GM18870 (cell line): ENCODE measurements at regions not wholly inside any gene's neighbourhood (a gene's known extent, or its start where the extent isn't known, plus 50 kb on each side); places are given as distances from the start of the nearest gene placed in this dataset.
"Not testable (repeated sequence)": the region's sequence is repeated elsewhere in the genome, so short reads cannot be mapped to it uniquely, and the experiment has no call there.

ENCODE experiments used
- ATAC-seq: cut with Tn5 transposase; IDR thresholded peaks from one replicate; pipeline ENCODE4 v1.9.1; 2021; ENCODE audit warnings: moderate library complexity; ENCODE audit not compliant: unreplicated experiment

GRCh38 chr1:238672806-238673205 is 713.6 kb upstream of the CHRM3 start:
- no peak for ATAC-seq

GRCh38 chr1:238672262-238672661 is 714.1 kb upstream of the CHRM3 start:
- no peak for ATAC-seq

GRCh38 chr1:238664139-238664538 is 722.2 kb upstream of the CHRM3 start:
- ATAC-seq = no peak

GRCh38 chr1:238660849-238661248 is 725.5 kb upstream of the CHRM3 start:
- no peak for ATAC-seq

- ATAC-seq = no peak
Observed at GRCh38 chr1:238658763-238659162, 727.6 kb upstream of the CHRM3 start.

- ATAC-seq = no peak
Observed at GRCh38 chr1:238653693-238654321, 732.6 kb upstream of the CHRM3 start.

GRCh38 chr1:238652346-238652968 is 733.9 kb upstream of the CHRM3 start:
- no peak for ATAC-seq

- ATAC-seq = no peak
Observed at GRCh38 chr1:238649200-238649599, 737.2 kb upstream of the CHRM3 start.

GRCh38 chr1:238648751-238649150 is 737.6 kb upstream of the CHRM3 start:
- ATAC-seq = no peak

GRCh38 chr1:238648296-238648695 is 738.1 kb upstream of the CHRM3 start:
- no peak for ATAC-seq

GRCh38 chr1:238647877-238648276 is 738.5 kb upstream of the CHRM3 start:
- ATAC-seq = no peak

- ATAC-seq = no peak
Observed at GRCh38 chr1:238642231-238642630, 744.1 kb upstream of the CHRM3 start.

- no peak for ATAC-seq
Observed at GRCh38 chr1:238639861-238640260, 746.5 kb upstream of the CHRM3 start.

- no peak for ATAC-seq
Observed at GRCh38 chr1:238628110-238628509, 737.4 kb upstream of the ZP4 start.

- no peak for ATAC-seq
Observed at GRCh38 chr1:238624776-238625175, 734.1 kb upstream of the ZP4 start.

GRCh38 chr1:238621405-238621804 is 730.7 kb upstream of the ZP4 start:
- ATAC-seq = no peak

GRCh38 chr1:238619652-238620051 is 728.9 kb upstream of the ZP4 start:
- ATAC-seq = no peak

GRCh38 chr1:238611406-238611805 is 720.7 kb upstream of the ZP4 start:
- ATAC-seq = no peak

- ATAC-seq = no peak
Observed at GRCh38 chr1:238608144-238608543, 717.4 kb upstream of the ZP4 start.

- ATAC-seq = no peak
Observed at GRCh38 chr1:238606896-238607295, 716.2 kb upstream of the ZP4 start.

- ATAC-seq = no peak
Observed at GRCh38 chr1:238606457-238606856, 715.7 kb upstream of the ZP4 start.

- no peak for ATAC-seq
Observed at GRCh38 chr1:238604357-238604756, 713.6 kb upstream of the ZP4 start.

- ATAC-seq = not testable (repeated sequence)
Observed at GRCh38 chr1:238601604-238602003, 710.9 kb upstream of the ZP4 start.
